HL-60 (cell line): ENCODE measurements at regions not wholly inside any gene's neighbourhood (a gene's known extent, or its start where the extent isn't known, plus 50 kb on each side); places are given as distances from the start of the nearest gene placed in this dataset.

Experiments used
- DNase-seq, 2 experiments: peaks; one replicate each; pipeline ENCODE4 v3.0.0-alpha.2; 2010 to 2020; ENCODE audit warnings: low read depth in 1 of 2, low spot score in 1 of 2
- H3K27ac ChIP-seq: fragments of 250-450 bp; sonication (Bioruptor Pico); replicated peaks from 2 replicates; pipeline ENCODE4 v1.5.1; 2020; ENCODE audit warnings: mild to moderate bottlenecking, moderate library complexity
- H3K27me3 ChIP-seq: fragments of 250-450 bp; sonication (Bioruptor Pico); 2 replicates; pipeline ENCODE4 v1.5.1; 2021; ENCODE audit warnings: mild to moderate bottlenecking, moderate library complexity; ENCODE audit not compliant: insufficient read depth, poor library complexity, severe bottlenecking
- H3K4me3 ChIP-seq: replicated peaks from 2 replicates; pipeline ENCODE4 v1.5.1; 2011; ENCODE audit warnings: mild to moderate bottlenecking, control low read depth, low read length; ENCODE audit not compliant: insufficient read depth
- GABPA ChIP-seq: IDR thresholded peaks from 2 replicates; pipeline ENCODE4 v1.6.1; 2012; ENCODE audit warnings: low read depth
- POLR2AphosphoS5 ChIP-seq: IDR thresholded peaks from 2 replicates; pipeline ENCODE4 v1.6.1; 2012; ENCODE audit warnings: low read depth
- SPI1 ChIP-seq: IDR thresholded peaks from 2 replicates; pipeline ENCODE4 v1.6.1; 2012; ENCODE audit warnings: low read depth, mild to moderate bottlenecking, borderline replicate concordance
- TF ChIP-seq, protein P1 (sequence below): IDR thresholded peaks from 2 replicates; pipeline ENCODE4 v1.6.1; 2012; ENCODE audit warnings: low read depth; ENCODE audit not compliant: insufficient replicate concordance
- TF ChIP-seq, protein P2 (sequence below): IDR thresholded peaks from one replicate; pipeline ENCODE4 v1.5.1; 2011; ENCODE audit warnings: low read length, control low read depth, inconsistent platforms; ENCODE audit not compliant: insufficient read depth

DNA sequence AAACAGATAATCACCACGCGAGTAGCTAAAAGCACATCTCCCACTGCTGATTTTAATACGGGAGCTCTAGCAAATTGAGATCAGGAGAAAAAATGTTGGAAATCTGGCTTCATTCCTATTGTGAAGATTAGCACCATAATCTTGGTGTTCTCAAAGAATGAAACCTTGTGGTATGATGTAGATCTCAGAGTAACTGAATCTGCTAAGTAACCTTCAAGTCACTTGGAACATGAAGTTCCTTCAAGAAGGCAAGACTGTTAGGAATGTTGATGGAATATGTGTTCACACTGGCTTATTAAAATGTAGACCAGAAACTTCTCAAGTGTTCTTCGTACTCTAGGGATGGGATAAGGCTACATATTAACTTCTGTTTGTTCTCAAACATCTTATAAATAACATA lies 117.4 kb upstream of the CHRM3 start:
- no peak overlapping the region for H3K4me3 ChIP-seq

DNA sequence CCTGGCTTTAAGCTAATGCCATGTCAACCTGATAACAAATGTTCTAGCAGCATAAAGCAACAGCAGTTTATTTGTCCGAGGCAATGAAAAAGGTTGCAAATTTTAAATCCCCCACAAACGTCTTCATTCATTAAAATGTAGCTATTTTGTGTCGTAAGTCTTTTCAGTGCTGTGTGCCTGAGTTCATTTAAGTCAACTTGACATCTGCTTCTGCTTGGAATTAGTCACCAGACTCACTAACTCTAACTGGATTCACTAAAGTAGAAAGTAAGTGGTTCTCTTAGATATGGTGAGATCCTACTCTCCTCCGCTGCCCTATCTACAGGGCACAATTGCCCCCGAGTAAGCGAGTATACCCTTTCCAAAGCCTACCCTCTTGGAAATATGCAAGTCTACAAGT lies 118.4 kb upstream of the CHRM3 start:
- DNase-seq: no peak
- Histone ChIP-seq H3K27ac (no peak overlapping the region), H3K4me3 (no peak overlapping the region), H3K27me3 (no peaks in the 10 kb centered on the region)
- TF ChIP-seq GABPA: no peak
- TF ChIP-seq, protein P1, sequence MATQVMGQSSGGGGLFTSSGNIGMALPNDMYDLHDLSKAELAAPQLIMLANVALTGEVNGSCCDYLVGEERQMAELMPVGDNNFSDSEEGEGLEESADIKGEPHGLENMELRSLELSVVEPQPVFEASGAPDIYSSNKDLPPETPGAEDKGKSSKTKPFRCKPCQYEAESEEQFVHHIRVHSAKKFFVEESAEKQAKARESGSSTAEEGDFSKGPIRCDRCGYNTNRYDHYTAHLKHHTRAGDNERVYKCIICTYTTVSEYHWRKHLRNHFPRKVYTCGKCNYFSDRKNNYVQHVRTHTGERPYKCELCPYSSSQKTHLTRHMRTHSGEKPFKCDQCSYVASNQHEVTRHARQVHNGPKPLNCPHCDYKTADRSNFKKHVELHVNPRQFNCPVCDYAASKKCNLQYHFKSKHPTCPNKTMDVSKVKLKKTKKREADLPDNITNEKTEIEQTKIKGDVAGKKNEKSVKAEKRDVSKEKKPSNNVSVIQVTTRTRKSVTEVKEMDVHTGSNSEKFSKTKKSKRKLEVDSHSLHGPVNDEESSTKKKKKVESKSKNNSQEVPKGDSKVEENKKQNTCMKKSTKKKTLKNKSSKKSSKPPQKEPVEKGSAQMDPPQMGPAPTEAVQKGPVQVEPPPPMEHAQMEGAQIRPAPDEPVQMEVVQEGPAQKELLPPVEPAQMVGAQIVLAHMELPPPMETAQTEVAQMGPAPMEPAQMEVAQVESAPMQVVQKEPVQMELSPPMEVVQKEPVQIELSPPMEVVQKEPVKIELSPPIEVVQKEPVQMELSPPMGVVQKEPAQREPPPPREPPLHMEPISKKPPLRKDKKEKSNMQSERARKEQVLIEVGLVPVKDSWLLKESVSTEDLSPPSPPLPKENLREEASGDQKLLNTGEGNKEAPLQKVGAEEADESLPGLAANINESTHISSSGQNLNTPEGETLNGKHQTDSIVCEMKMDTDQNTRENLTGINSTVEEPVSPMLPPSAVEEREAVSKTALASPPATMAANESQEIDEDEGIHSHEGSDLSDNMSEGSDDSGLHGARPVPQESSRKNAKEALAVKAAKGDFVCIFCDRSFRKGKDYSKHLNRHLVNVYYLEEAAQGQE: no peak
- no peak for TF ChIP-seq POLR2AphosphoS5
- TF ChIP-seq, protein P2, sequence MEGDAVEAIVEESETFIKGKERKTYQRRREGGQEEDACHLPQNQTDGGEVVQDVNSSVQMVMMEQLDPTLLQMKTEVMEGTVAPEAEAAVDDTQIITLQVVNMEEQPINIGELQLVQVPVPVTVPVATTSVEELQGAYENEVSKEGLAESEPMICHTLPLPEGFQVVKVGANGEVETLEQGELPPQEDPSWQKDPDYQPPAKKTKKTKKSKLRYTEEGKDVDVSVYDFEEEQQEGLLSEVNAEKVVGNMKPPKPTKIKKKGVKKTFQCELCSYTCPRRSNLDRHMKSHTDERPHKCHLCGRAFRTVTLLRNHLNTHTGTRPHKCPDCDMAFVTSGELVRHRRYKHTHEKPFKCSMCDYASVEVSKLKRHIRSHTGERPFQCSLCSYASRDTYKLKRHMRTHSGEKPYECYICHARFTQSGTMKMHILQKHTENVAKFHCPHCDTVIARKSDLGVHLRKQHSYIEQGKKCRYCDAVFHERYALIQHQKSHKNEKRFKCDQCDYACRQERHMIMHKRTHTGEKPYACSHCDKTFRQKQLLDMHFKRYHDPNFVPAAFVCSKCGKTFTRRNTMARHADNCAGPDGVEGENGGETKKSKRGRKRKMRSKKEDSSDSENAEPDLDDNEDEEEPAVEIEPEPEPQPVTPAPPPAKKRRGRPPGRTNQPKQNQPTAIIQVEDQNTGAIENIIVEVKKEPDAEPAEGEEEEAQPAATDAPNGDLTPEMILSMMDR: no peak
- TF ChIP-seq SPI1: no peak

More for the DNA sequence above, 117.4 kb upstream of the CHRM3 start:
- Histone ChIP-seq H3K27me3 (no peaks in the 10 kb centered on the region), H3K27ac (no peak overlapping the region)
- DNase-seq: no peak
- TF ChIP-seq SPI1 (no peak), GABPA (no peak), POLR2AphosphoS5 (no peak)
- TF ChIP-seq, protein P1: no peak
- TF ChIP-seq, protein P2: no peak

DNA sequence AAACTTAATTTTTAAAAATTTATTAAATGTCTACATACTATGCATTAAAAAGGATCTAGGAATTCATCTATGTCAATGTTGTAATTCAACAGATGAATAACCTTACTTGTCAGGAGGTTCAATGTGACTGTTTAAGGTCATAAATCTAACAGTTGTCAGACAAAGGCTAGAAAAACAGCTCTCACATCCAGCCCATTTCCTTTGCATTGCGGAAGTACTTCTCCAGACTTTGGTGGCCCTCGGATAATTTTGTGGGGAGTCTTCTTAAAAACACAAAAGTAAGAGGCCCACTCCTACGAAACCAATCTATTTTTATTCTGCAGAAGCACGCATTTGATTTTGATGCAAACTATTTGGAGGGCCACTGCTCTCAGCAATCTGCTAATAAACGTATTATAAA lies 122.6 kb upstream of the CHRM3 start:
- H3K27ac ChIP-seq: no peak overlapping the region
- H3K4me3 ChIP-seq: no peak overlapping the region
- no peaks in the 10 kb centered on the region for H3K27me3 ChIP-seq
- TF ChIP-seq POLR2AphosphoS5 (no peak), GABPA (no peak), SPI1 (no peak)
- TF ChIP-seq, protein P1: no peak
- TF ChIP-seq, protein P2: no peak
- DNase-seq: no peak
